ENCODE measurements at regions not wholly inside any gene's neighbourhood (a gene's known extent, or its start where the extent isn't known, plus 50 kb on each side); places are given as distances from the start of the nearest gene placed in this dataset.

GRCh38 chr7:12054830-12055229 lies 156.3 kb upstream of the TMEM106B start:
- TF ChIP-seq JUNB (CRISPR knock-in tag; IDR thresholded peaks at IDR 0.05; ENCODE audit: borderline replicate concordance) = no peak
- TF ChIP-seq MIXL1 (CRISPR knock-in tag; IDR thresholded peaks at IDR 0.05) = no peak
- TF ChIP-seq, protein P1, sequence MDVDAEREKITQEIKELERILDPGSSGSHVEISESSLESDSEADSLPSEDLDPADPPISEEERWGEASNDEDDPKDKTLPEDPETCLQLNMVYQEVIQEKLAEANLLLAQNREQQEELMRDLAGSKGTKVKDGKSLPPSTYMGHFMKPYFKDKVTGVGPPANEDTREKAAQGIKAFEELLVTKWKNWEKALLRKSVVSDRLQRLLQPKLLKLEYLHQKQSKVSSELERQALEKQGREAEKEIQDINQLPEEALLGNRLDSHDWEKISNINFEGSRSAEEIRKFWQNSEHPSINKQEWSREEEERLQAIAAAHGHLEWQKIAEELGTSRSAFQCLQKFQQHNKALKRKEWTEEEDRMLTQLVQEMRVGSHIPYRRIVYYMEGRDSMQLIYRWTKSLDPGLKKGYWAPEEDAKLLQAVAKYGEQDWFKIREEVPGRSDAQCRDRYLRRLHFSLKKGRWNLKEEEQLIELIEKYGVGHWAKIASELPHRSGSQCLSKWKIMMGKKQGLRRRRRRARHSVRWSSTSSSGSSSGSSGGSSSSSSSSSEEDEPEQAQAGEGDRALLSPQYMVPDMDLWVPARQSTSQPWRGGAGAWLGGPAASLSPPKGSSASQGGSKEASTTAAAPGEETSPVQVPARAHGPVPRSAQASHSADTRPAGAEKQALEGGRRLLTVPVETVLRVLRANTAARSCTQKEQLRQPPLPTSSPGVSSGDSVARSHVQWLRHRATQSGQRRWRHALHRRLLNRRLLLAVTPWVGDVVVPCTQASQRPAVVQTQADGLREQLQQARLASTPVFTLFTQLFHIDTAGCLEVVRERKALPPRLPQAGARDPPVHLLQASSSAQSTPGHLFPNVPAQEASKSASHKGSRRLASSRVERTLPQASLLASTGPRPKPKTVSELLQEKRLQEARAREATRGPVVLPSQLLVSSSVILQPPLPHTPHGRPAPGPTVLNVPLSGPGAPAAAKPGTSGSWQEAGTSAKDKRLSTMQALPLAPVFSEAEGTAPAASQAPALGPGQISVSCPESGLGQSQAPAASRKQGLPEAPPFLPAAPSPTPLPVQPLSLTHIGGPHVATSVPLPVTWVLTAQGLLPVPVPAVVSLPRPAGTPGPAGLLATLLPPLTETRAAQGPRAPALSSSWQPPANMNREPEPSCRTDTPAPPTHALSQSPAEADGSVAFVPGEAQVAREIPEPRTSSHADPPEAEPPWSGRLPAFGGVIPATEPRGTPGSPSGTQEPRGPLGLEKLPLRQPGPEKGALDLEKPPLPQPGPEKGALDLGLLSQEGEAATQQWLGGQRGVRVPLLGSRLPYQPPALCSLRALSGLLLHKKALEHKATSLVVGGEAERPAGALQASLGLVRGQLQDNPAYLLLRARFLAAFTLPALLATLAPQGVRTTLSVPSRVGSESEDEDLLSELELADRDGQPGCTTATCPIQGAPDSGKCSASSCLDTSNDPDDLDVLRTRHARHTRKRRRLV (CRISPR knock-in tag; IDR thresholded peaks at IDR 0.05) = no peak
- TF ChIP-seq ZNF788 (CRISPR knock-in tag; IDR thresholded peaks at IDR 0.05; ENCODE audit: borderline replicate concordance) = no peak
- TF ChIP-seq EZH2 (conservative IDR thresholded peaks at IDR 0.05; ENCODE audit: low read depth, low read length) = no peak

Measured in HepG2 (cell line).